ENCODE measurements at regions not wholly inside any gene's neighbourhood (a gene's known extent, or its start where the extent isn't known, plus 50 kb on each side); places are given as distances from the start of the nearest gene placed in this dataset.

- no peak for DNase-seq
Measured at GRCh38 chr6:148107911-148108310, 234.7 kb upstream of the SASH1 start.

- no peak for DNase-seq
Measured at GRCh38 chr6:148109732-148110131, 232.9 kb upstream of the SASH1 start.

GRCh38 chr6:148110925-148111324 is 231.7 kb upstream of the SASH1 start:
- no peak for DNase-seq

- no peak for DNase-seq
Measured at GRCh38 chr6:148112851-148113319, 229.8 kb upstream of the SASH1 start.

GRCh38 chr6:148116001-148116400 is 226.6 kb upstream of the SASH1 start:
- no peak for DNase-seq

- no peak for DNase-seq
Measured at GRCh38 chr6:148118244-148118643, 224.4 kb upstream of the SASH1 start.

GRCh38 chr6:148128014-148128730 is 214.5 kb upstream of the SASH1 start:
- no peak for DNase-seq

- no peak for DNase-seq
Measured at GRCh38 chr6:148134592-148134991, 208.0 kb upstream of the SASH1 start.

- DNase-seq: no peak
Measured at GRCh38 chr6:148136586-148136985, 206.1 kb upstream of the SASH1 start.

- no peak for DNase-seq
Measured at GRCh38 chr6:148137652-148138051, 205.0 kb upstream of the SASH1 start.

GRCh38 chr6:148138573-148138972 is 204.1 kb upstream of the SASH1 start:
- no peak for DNase-seq

GRCh38 chr6:148140772-148141557 is 201.7 kb upstream of the SASH1 start:
- DNase-seq: no peak

- no peak for DNase-seq
Measured at GRCh38 chr6:148142821-148143220, 199.8 kb upstream of the SASH1 start.

GRCh38 chr6:148143771-148144170 is 198.9 kb upstream of the SASH1 start:
- DNase-seq: no peak

- peak; percentile 16 for DNase-seq
Measured at GRCh38 chr6:148144917-148145521, 197.6 kb upstream of the SASH1 start.

- no peak for DNase-seq
Measured at GRCh38 chr6:148146717-148147462, 195.7 kb upstream of the SASH1 start.

GRCh38 chr6:148147463-148147830 is 195.2 kb upstream of the SASH1 start:
- no peak for DNase-seq

- no peak for DNase-seq
Measured at GRCh38 chr6:148151896-148152643, 190.6 kb upstream of the SASH1 start.

GRCh38 chr6:148154668-148155067 is 188.0 kb upstream of the SASH1 start:
- DNase-seq: no peak

- DNase-seq: no peak
Measured at GRCh38 chr6:148155293-148155692, 187.3 kb upstream of the SASH1 start.

GRCh38 chr6:148157841-148158240 is 184.8 kb upstream of the SASH1 start:
- no peak for DNase-seq

GRCh38 chr6:148164645-148165044 is 178.0 kb upstream of the SASH1 start:
- no peak for DNase-seq

All from occipital lobe (tissue), 1 donor.